ENCODE measurements at regions not wholly inside any gene's neighbourhood (a gene's known extent, or its start where the extent isn't known, plus 50 kb on each side); places are given as distances from the start of the nearest gene placed in this dataset.
"Not testable (repeated sequence)": the region's sequence is repeated elsewhere in the genome, so short reads cannot be mapped to it uniquely, and the experiment has no call there.

DNA sequence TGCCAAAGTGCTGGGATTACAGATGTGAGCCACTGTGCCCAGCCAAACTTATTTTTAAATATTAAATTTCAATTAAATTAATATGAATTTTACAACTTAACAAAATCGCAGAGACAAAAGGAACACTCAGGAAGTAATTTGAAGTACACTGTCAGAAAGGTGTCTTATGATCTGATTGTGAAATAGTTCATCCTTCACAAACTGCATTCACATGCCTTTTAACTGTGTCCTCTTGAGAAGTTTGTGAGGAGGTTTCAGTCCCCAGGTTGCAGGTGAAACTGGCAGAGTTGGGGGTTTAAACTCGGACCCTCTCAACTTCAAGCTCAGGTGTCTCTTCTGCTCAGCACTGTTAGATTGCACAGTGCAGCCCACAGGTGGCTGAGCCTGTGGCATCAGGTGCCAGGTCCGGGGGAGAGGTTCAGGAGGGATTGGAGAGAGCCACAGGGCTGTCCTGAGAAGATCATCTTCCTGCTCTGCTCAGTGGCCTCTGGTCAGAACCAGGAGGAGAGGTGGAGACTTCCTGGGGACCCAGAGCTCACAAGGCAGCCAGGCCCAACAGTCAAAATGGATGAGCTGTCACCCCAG lies 152.3 kb upstream of the RAB4A start:
- FAIRE-seq, result no peak

DNA sequence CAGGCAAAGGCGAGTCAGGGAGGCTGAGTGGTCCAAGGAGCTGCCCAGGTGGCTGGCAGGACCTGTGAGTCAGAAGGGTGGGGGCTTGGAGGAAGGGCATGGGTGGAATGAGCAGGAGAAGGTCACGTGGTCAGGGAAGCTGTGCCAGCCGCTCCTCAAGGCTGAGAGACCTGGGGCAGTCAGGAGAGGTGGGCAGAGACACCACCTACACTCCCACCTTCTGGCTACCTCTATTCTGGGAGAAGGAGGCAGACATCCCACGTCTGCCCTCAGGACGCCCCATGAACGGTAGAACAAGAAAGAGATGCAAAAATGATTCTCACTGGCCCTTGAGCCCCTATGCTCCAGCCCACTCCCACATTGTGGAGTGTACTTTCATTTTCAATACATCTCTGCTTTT lies 151.8 kb upstream of the RAB4A start:
- no peak for FAIRE-seq

DNA sequence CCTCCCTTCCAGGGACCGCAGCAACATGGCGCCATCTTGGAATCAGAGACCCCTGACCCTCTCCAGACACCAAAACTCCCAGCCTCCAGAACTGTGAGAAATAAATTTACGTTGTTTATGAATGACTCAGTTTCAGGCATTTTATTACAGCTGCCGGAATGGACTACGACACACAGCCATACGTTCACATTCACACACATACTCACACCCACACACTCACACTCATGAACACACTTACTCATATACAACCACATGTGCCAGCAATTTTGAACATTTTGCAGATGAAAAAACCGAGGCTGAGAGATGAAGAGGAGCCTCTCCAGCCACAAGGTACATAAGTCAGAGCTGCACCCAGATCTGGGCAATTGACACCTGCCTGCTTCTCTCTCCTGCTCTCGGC lies 151.0 kb upstream of the RAB4A start:
- FAIRE-seq, result no peak

DNA sequence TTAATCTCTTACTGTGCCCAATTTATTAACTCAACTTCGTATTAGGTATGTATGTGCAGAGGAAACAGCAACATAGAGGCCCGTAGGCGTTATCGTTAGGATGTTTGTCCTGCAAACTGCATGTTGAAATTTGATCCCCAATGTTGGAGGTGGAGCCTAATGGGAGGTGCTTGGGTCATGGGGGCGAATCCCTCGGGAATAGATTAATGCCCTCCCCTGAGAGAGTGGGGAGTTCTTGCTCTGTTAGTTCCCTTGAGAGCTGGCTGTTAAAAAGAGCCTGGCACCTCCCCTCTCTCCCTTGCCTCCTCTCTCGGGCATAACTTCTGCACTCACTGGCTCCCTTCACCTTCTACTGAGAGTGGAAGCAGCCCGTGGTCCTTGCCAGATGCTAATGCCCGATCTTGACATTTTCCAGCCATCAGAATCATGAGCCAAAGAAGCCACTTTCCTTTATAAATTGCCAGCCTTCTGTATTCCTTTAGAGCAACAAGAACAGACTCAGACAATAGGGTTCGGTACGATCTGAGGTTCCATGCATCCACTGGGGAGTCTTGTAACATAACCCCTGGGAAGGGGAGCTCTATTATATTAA lies 149.0 kb upstream of the RAB4A start:
- FAIRE-seq, result no peak

DNA sequence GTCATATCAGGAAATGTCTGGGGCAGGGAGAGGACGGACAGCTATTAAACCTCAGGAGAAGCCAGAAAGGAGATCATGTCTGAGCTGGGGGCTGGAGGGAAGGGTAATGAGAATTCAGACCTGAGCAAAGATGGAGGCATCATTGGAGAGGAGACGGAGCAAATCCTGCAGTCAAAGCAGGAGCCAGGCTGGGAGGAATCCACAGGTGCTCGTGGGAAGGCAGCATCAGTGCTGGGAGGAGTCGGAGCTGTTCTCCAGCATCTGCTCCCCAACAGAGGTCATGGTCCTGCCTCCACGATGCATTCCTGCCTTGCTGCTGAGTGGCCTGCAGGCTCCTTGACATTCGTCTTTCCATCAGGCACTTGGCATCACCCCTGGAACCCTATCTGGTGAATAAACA lies 148.3 kb upstream of the RAB4A start:
- FAIRE-seq, result no peak

DNA sequence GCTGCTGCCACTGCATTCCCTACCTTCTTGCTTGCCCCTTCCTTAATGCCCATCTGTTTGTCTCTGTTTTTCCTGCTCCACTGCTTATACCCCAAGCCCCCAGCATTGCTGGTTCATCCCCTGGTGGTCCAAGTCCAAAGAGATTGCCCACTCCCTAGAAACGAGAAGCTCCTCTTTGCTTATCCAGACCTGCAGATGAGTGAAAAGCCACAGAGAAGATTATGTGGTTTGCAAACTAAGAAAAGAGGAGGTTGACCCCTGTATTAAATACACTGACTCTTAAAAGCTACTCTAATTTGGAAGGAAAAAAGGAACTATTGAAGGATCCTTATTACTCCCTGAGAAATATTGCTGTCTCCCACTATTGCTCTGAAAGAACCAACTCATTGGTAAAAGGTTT lies 146.8 kb upstream of the RAB4A start:
- FAIRE-seq, result no peak

DNA sequence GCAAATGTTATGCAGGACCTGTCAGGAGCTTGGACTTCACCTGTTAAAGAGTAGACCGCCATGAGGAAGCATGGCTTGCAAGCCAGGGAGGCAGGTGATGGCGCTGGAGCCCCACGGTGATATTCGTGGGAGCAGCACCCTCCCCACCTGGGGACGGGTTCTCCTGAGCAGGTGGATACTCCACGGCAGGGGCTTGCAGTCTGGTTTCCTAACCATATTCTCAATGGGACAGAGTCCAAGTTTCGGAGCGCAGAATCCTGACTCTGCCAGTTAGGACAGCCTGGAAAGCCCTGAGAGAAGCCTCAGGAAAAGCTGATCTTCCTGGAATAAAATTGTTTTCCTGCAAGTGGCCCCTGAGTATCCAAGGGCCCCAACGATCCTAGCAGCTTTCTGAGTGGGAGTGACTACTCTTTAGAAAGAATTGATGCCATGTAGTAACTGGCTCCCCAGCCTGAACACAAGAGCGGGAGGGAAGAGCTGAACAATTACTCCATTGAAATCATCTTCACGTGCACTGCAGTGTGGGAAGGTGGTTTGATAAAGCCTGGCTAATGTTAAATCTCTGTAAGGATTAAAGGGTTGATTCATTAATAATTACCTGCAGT lies 146.3 kb upstream of the RAB4A start:
- FAIRE-seq, result no peak

DNA sequence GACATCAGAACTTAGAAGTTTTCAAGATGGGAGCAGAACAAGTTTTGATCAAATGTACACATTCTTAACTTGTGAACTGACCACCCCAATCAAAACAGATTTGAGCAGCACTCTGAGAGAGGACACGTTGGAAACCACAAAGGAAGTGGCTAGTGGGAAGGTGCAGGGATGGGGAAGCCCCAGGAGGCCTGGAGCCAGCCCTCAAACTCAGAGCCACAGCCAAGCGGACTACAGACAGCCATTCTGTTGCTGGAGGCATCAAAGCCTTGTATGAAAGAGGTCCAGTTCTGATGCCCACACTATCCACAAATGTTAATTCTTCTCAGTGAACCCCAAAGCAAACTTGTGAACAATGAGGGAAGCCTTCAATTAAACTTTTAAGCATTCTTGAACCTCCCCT lies 143.6 kb upstream of the RAB4A start:
- FAIRE-seq, result no peak

DNA sequence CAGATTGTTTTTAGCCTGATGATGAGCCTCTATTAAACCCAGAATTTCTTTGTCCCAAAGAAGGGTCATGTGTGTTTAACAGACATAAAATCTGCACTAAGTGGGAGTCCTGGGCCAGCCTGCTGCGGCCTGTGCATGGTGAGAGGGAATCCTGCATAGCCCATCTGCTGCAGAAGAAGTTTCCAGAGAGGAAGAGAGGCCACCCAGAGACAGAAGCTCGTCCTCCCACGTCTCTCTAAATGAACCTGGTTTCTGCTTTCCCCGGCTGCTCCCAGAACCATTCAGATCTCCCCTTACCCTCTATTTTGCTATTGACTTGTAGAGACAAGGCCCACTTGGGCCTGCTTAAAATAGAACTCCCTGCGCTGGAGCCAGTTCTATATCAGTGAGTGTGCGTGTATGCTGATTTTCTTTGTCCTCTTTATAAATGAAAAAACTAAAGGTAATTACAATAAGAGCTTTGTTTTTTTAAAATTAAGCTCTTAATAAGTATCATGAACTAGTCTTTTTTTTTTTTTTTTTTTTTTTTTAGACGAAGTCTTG lies 142.8 kb upstream of the RAB4A start:
- no peak for FAIRE-seq

DNA sequence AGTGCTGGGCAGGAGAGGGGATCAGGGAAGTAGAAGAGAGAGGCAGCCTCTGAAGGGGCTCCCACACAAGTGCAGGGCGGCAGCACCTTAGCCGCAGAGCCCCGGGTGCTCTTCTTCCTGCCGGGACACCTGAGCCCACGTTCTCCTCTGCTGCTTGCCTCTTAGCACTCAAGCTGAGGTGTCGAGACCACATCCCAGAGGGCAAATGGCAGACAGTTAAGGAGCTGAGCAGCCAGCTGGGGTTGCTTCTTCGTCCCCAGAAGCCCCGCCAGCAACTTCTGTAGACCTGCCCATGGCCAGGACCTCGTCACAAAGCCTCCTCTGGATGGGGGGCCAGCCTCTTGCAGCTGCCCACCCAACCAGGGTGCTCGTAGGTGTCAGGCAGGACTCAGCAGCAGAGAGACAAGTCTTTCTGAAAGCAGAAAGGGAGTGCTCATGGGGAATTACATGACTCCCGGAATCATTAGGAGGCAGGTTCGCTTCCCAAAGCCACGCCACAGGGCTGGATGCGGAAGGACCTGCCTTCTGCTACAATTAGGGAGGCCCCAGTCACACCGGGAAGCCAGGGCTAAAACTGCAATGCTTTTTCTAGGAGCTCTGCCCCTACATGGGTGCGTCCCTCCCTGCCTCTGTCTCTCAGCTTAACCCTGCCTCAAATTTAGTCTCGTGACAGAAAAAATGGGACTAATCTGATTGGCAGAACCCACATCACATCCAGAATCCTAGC lies 141.4 kb upstream of the RAB4A start:
- no peak for FAIRE-seq

DNA sequence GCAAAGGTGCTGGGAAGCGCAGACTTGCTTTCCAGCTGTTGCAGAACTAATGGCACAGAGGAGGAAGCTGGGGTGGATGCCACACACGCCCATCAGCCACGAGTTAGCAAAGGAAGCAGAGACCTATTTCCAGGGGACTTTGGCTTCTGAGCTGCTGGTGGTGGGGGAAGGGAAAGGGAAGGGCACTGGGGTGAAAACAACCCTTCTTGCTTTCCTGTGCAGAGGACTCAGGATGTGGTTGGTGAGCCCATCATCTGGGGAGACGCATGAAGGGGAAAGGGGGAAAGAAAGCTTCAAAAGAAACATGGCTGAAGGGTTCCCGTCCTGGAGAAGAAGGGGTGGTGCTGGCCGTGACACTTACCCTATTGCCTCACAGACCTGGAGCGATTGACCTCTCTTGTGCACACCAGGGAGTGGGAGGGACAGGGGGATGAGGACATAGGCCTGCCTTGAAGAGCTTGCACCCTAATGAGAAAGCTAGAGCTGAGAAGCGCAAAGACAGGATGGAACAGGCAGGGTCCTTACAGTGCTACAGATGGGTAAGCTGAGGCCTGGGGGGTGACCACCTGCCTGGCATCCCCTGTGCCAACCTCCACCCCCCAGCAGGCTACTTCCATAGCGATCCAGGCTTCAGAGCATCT lies 140.8 kb upstream of the RAB4A start:
- no peak for FAIRE-seq

DNA sequence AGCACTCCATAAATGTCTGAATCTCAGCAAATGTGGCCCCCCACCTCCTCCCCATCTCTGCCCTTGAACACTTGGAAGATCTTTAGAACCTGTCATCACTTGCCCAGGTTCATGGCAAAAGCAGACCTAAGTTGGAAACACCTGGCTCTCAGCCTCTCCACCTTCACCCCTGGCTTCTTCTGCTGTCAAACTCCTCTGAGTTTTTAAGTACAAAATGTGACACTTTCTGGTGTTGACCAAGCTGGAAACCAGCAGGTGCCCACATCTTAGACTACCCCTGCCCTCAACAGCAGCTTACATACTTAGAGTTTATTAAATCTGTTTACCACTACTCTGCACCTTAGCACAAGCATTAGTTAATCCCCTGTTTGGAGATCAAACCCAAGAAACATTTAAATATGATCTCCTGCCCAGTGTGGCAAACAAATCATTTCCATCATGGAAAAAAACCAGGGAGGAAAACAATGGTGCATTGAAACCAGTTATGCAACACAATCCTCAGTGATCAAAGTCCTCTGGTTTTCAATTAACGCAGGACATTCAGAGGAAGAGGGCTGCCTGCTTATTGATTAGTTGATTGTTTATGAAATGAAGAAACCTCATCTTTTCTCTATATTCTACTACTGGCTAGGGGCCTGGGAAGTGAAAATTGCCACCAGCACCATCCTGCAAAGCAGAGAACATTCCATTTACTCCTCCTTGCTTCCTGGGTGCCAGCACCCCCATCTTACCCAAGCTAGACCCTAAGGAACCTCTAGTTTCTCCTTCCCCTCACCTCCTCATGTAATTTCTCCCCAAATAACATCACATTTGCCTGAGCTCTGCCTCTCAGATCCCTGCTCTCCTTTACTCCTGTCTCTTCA lies 139.4 kb upstream of the RAB4A start:
- FAIRE-seq, result no peak

DNA sequence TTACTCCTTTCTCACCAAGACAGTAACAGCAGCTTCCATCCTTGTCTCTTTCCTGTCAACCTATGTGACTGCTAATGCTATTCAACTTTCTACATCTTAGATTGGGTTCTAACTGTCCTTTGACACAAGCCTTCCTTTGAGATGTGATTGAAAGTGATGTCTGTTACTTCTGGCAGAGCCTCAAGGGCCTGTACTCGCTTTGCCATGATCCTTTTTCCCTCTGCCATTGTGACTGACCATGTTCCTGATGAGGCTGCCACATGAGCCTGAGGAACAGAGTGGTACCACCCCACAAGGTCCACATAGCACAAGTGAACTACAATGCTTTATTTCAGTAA lies 138.8 kb upstream of the RAB4A start:
- FAIRE-seq, result no peak

DNA sequence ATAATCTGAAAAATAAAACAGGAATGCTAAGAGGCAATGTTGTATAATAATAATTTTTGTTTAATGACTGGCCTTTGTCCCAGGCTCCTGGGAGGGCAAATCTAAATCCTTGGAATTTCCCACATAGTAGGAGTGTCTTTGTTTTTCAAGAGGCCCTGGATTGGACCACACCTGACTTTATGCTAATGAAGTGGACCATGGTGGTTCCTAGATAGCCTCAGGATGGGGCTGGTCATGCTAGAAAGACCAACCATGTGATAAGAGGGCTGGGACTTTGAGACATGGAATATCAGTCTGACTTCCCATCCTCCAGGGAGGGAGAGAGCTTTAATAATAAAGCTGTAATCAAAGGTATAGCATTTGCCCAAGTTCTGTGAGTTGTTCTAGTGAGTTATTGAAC lies 138.2 kb upstream of the RAB4A start:
- FAIRE-seq, result no peak

DNA sequence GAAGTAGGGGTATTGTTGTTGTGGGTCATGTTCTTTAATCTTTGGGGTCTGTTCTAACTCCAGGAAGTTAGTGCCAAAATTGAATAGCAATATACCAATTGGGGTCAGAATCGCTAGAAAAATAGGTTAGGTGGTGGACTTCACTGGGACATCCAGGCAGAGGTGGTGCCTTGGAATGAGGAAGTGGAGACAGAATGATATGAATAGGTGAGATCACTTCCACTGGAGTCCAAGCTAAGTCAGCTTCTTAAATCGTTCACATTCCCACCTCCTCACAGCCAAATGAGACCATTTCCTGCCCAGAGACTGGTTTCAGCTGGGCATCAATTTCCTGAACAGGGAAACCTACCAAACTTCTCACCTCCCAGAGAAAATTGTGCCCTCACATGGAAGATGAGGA lies 137.8 kb upstream of the RAB4A start:
- no peak for FAIRE-seq

DNA sequence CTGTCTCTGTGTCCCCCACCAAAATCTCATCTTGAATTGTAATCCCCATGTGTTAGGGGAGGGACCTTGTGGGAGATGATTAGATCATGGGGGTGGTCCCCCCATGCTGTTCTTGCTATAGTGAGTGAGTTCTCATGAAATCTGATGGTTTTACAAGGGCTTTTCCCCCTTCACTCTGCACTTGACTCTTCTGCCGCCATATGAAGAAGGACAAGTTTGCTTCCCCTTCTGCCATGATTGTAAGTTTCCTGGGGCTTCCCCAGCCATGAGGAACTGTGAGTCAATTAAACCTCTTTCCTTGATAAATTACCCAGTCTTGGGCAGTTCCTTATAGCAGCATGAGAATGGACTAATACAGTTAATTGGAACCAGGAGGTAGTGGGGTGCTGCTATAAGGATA lies 137.1 kb upstream of the RAB4A start:
- FAIRE-seq, result no peak

DNA sequence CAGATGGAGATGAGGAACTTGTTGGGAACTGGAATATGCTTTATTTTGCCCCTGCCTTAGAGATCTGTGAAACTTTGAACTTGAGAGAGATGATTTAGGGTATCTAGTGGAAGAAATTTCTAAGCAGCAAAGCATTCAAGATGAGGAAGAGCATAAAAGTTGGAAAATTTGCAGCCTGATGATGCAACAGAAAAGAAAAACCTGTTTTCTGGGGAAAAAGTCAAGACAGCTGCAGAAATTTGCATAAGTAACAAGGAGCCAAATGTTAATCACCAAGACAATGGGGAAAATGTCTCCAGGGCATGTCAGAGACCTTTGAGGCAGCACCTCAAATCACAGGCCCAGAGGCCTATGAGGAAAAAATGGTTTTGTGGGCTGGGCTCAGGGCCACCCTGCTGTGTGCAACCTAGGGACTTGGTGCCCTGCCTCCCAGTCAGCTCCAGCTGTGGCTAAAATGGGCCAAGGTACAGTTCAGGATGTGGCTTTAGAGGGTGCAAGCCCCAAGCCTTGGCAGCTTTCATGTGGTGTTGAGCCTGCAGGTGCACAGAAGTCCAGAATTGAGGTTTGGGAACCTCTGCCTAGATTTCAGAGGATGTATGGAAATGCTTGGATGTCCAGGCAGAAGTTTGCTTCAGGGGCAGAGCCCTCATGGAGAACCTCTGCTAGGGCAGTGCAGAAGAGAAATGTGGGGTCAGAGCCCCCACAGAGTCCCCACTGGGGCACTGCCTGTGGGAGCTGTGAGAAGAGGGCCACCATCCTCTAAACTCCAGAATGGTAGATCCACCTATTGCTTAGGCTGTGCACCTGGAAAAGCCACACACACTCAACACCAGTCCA lies 136.3 kb upstream of the RAB4A start:
- not testable (repeated sequence) for FAIRE-seq

DNA sequence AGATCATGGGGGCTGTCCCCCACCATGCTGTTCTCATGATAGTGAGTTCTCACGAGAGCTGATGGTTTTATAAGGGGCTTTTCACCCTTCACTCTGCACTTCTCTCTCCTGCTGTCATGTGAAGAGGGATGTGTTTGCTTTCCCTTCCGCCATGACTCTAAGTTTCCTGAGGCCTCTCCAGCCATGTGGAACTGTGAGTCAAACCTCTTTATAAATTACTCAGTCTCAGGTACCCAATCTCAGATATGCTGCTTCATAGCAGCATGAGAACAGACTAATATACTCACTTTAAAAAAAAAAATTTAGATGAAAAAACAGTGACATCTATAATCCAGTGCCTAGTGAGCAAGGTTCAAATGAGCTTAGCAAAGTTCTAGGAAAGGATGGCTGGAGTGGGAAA lies 135.1 kb upstream of the RAB4A start:
- no peak for FAIRE-seq

DNA sequence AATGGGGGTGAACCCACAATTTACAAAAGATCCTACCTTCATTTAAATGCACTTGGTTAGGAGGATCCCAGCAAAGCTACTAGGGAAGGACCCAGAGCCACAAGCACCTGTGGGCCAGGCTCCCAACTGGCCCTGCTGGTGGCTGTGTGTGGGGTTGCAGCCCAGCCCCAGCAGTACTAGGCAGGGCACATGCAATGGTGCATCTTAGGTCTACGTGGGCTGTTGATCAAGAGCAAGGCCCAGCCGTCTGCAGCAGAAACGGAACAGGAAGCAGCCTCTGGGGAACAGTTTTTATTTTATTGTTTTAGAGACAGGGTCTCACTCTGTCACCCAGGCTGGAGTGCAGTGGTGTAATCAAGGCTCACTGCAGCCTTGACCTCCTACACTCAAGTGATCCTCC lies 134.1 kb upstream of the RAB4A start:
- no peak for FAIRE-seq

DNA sequence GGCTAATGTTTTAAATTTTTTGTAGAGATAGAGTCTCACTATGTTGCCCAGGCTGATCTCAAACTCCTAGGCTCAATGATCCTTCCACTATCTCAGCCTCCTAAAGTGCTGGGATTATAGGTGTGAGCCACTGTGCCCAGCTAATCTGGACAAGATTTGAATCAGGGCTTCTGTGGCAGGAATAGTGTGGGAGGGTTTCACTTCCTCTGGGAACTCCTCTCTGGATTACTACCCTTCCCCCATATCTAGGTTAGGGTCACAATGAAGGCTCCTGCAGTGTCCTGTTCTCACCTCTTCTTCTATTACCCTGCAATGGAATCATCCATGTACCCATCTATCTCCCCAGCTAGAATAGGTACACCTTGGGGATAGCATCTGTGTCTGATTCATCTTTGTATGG lies 133.6 kb upstream of the RAB4A start:
- no peak for FAIRE-seq

DNA sequence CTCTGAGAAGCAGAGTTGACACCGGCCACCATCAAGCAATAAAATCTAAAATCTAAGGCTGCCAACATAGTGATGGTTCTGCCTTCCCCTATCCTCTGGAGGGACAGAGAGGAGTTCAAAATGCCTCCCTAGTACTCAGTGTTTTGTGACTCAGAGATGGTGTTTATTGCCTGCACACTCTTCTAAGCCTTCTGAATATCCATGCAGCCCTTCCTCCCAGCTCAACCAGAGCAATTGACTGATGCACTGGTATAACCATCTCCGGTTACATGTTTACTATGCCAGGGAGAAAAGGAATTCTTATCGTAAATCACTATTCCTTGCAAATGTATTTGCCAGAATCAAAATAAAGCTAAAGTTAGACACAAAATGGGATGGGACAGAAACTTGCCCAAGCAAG lies 132.9 kb upstream of the RAB4A start:
- no peak for FAIRE-seq
